Ishikawa (cell line): ENCODE measurements at regions not wholly inside any gene's neighbourhood (a gene's known extent, or its start where the extent isn't known, plus 50 kb on each side); places are given as distances from the start of the nearest gene placed in this dataset.

Source experiments
- CEBPB ChIP-seq: IDR thresholded peaks from 2 replicates; pipeline ENCODE4 v1.6.1; 2012
- CREB1 ChIP-seq: IDR thresholded peaks from 2 replicates; pipeline ENCODE4 v1.6.1; 2012; ENCODE audit warnings: low read depth
- EGR1 ChIP-seq: IDR thresholded peaks from 2 replicates; pipeline ENCODE4 v1.6.1; 2012
- EP300 ChIP-seq: IDR thresholded peaks from 2 replicates; pipeline ENCODE4 v1.6.1; 2012; ENCODE audit warnings: borderline replicate concordance
- FOXM1 ChIP-seq: IDR thresholded peaks from 2 replicates; pipeline ENCODE4 v1.6.1; 2012; ENCODE audit warnings: low read depth, borderline replicate concordance
- NFIC ChIP-seq: IDR thresholded peaks from 2 replicates; pipeline ENCODE4 v1.6.1; 2012
- RAD21 ChIP-seq: IDR thresholded peaks from 2 replicates; pipeline ENCODE4 v1.6.1; 2012; ENCODE audit warnings: low read depth
- TAF1 ChIP-seq: IDR thresholded peaks from 2 replicates; pipeline ENCODE4 v1.6.1; 2012; ENCODE audit warnings: low read depth, mild to moderate bottlenecking
- TCF12 ChIP-seq: IDR thresholded peaks from 2 replicates; pipeline ENCODE4 v1.6.1; 2012; ENCODE audit warnings: low read depth
- TEAD4 ChIP-seq: IDR thresholded peaks from 2 replicates; pipeline ENCODE4 v1.6.1; 2012
- YY1 ChIP-seq: IDR thresholded peaks from 2 replicates; pipeline ENCODE4 v1.6.1; 2012; ENCODE audit warnings: low read depth
- ZBTB7A ChIP-seq: IDR thresholded peaks from 2 replicates; pipeline ENCODE4 v1.6.1; 2012; ENCODE audit warnings: low read depth
- TF ChIP-seq, protein P1 (sequence below): IDR thresholded peaks from 2 replicates; pipeline ENCODE4 v1.6.1; 2012
- TF ChIP-seq, protein P2 (sequence below): IDR thresholded peaks from 2 replicates; pipeline ENCODE4 v1.6.1; 2012; ENCODE audit warnings: low read depth, mild to moderate bottlenecking
- TF ChIP-seq, protein P3 (sequence below): IDR thresholded peaks from 2 replicates; pipeline ENCODE4 v1.6.1; 2012

DNA sequence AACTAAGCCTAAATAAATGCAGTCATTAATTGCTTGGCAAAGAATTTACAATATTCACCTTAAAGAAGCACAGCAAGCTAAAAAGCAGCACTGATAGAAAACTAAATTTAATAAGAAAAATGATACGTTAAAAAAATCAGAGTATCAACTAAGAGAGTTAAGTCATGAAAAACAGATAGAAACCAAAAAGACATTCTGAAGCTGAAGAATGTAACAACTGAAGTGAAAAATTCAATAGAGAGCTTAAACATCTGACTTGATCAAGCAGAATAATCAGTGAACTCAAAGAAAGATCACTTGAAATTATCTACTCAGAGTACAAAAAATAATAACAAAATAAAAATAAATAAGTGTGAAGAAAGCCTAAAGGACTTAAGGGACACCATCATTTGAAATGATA, 588.0 kb upstream of the HS3ST1 start:
- no peak for TF ChIP-seq TCF12
- TF ChIP-seq EGR1 = no peak
- no peak for TF ChIP-seq RAD21
- TF ChIP-seq, protein P1, sequence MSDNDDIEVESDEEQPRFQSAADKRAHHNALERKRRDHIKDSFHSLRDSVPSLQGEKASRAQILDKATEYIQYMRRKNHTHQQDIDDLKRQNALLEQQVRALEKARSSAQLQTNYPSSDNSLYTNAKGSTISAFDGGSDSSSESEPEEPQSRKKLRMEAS = no peak
- TF ChIP-seq TEAD4 = no peak
- TF ChIP-seq NFIC = no peak
- no peak for TF ChIP-seq FOXM1
- no peak for TF ChIP-seq TAF1
- TF ChIP-seq, protein P2, sequence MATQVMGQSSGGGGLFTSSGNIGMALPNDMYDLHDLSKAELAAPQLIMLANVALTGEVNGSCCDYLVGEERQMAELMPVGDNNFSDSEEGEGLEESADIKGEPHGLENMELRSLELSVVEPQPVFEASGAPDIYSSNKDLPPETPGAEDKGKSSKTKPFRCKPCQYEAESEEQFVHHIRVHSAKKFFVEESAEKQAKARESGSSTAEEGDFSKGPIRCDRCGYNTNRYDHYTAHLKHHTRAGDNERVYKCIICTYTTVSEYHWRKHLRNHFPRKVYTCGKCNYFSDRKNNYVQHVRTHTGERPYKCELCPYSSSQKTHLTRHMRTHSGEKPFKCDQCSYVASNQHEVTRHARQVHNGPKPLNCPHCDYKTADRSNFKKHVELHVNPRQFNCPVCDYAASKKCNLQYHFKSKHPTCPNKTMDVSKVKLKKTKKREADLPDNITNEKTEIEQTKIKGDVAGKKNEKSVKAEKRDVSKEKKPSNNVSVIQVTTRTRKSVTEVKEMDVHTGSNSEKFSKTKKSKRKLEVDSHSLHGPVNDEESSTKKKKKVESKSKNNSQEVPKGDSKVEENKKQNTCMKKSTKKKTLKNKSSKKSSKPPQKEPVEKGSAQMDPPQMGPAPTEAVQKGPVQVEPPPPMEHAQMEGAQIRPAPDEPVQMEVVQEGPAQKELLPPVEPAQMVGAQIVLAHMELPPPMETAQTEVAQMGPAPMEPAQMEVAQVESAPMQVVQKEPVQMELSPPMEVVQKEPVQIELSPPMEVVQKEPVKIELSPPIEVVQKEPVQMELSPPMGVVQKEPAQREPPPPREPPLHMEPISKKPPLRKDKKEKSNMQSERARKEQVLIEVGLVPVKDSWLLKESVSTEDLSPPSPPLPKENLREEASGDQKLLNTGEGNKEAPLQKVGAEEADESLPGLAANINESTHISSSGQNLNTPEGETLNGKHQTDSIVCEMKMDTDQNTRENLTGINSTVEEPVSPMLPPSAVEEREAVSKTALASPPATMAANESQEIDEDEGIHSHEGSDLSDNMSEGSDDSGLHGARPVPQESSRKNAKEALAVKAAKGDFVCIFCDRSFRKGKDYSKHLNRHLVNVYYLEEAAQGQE = no peak
- TF ChIP-seq EP300 = no peak
- TF ChIP-seq CEBPB = no peak
- TF ChIP-seq ZBTB7A = no peak
- TF ChIP-seq CREB1 = no peak
- no peak for TF ChIP-seq YY1
- TF ChIP-seq, protein P3, sequence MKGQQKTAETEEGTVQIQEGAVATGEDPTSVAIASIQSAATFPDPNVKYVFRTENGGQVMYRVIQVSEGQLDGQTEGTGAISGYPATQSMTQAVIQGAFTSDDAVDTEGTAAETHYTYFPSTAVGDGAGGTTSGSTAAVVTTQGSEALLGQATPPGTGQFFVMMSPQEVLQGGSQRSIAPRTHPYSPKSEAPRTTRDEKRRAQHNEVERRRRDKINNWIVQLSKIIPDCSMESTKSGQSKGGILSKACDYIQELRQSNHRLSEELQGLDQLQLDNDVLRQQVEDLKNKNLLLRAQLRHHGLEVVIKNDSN = no peak

DNA sequence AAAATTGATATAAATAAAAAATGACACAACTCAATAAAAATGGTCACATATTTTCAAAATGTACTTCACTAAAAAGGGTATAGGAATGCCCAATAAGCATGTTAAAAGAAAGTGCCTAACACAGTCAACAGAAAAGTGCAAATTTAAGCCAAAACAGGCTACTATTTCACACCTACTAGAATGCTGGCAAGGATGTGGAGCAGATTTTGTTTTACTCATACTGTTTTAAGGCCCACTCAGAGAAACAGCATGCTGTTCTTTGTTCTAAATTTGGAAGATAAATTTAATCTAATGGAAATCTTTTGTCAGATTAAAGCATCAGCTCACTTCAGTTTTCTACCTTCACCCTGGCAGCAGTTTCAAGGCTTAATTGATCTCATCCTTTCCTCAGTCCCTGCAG, 576.8 kb upstream of the HS3ST1 start:
- TF ChIP-seq TAF1 (no peak), RAD21 (no peak), ZBTB7A (no peak), NFIC (no peak)

DNA sequence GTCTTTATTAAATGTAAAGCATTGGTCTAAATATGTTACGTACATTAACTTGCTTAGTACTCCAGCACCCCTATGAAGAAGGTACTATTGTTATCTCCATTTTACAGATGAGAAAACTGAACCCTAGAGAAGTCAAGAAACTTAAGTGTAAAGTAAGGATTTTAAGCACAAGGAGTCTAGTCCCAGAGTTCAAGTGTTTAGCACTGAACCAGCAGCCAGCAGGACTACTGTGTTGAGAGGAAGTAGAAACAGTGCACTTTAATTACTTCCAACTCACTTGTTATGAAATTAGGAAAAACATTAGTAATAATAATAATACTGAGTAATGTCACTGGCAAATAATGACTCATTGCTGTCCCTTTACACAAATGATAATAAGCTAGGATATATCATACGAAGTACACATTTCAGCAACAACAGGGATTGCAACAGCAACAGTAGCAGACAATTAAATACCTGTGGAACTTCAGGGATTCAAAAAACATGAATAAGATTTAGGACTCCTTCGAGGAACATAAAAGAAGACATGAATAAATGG, 548.1 kb upstream of the HS3ST1 start:
- TF ChIP-seq, protein P3 = no peak
- TF ChIP-seq EGR1 (no peak), FOXM1 (no peak), RAD21 (no peak)

DNA sequence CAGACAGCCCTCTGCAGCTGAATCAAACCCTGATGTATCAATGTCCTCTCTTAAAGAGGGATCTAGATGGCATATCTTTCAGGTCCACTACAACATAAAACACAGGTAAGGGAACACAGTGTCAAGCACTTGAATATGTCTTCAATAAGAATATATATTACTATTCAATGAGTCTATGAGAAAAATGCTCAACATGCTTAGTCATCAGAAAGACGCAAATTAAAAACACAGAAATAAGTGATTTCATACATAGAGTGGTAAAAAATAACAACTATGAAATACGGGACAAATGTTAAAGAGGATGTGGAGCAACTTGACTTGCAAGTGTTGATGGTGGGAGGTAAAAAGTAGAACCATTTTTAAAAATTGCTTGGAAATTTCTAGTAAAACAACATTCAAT, 544.6 kb upstream of the HS3ST1 start:
- TF ChIP-seq, protein P2 = no peak
- TF ChIP-seq EGR1 (no peak), YY1 (no peak), FOXM1 (no peak), TEAD4 (no peak), CREB1 (no peak), CEBPB (no peak), NFIC (no peak), EP300 (no peak), TAF1 (no peak), ZBTB7A (no peak), TCF12 (no peak), RAD21 (no peak)
- TF ChIP-seq, protein P1 = no peak
- TF ChIP-seq, protein P3 = no peak

DNA sequence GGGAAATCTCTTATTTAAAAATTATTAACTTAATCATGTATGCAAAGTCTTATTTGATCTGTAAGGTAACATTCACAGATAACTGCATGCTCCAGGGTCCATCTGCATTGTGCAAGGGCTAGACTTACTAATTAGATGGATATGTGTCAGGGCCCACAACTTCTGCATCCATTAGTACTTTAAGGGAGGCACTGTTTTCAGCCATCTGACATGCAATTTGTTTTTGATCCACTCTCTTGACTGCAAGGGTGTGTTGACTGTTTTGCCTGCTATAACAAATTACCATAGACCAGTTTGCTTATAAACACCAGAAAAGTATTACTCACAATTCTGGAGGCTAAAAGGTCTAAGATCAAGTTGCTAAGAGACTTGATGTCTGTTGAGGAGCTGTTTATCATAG, 542.1 kb upstream of the HS3ST1 start:
- TF ChIP-seq RAD21 = no peak
- TF ChIP-seq YY1 = no peak
- TF ChIP-seq, protein P1 = no peak
- no peak for TF ChIP-seq CEBPB
- TF ChIP-seq CREB1 = no peak
- TF ChIP-seq FOXM1 = no peak
- TF ChIP-seq TAF1 = no peak
- TF ChIP-seq, protein P2 = no peak
- TF ChIP-seq EP300 = no peak
- no peak for TF ChIP-seq EGR1
- TF ChIP-seq TEAD4 = no peak
- no peak for TF ChIP-seq NFIC
